Immature natural killer cell (primary cell): ENCODE measurements at regions not wholly inside any gene's neighbourhood (a gene's known extent, or its start where the extent isn't known, plus 50 kb on each side); places are given as distances from the start of the nearest gene placed in this dataset.
"Not testable (repeated sequence)": the region's sequence is repeated elsewhere in the genome, so short reads cannot be mapped to it uniquely, and the experiment has no call there.

ENCODE experiments used
- DNase-seq, 3 donors: peaks; one replicate each; pipeline ENCODE4 v3.0.0; 2022; ENCODE audit warnings: mixed read lengths in 1 of 3
- H3K27ac Mint-ChIP-seq, 6 donors: one replicate each; pipeline ENCODE4 v1.8.0; 2020; ENCODE audit warnings: mixed read lengths in 6 of 6, mild to moderate bottlenecking in 5 of 6, inconsistent platforms in 4 of 6, moderate library complexity in 3 of 6
- H3K27me3 Mint-ChIP-seq, 3 donors: one replicate each; pipeline ENCODE4 v1.8.0; 2020 to 2021; ENCODE audit warnings: low read depth in 3 of 3, mild to moderate bottlenecking in 3 of 3, mixed read lengths in 3 of 3, moderate library complexity in 3 of 3, inconsistent platforms in 1 of 3
- H3K36me3 Mint-ChIP-seq, 3 donors: one replicate each; pipeline ENCODE4 v1.8.0; 2020; ENCODE audit warnings: mixed read lengths in 3 of 3, inconsistent platforms in 2 of 3, mild to moderate bottlenecking in 2 of 3
- H3K4me1 Mint-ChIP-seq, 2 donors: one replicate each; pipeline ENCODE4 v1.8.0; 2020; ENCODE audit warnings: inconsistent platforms in 2 of 2, mild to moderate bottlenecking in 2 of 2, mixed read lengths in 2 of 2, moderate library complexity in 1 of 2
- H3K4me3 Mint-ChIP-seq, 5 donors: one replicate each; pipeline ENCODE4 v1.8.0; 2020; ENCODE audit warnings: mild to moderate bottlenecking in 5 of 5, mixed read lengths in 5 of 5, inconsistent platforms in 3 of 5, moderate library complexity in 3 of 5
- H3K9me3 Mint-ChIP-seq, 6 donors: one replicate each; pipeline ENCODE4 v1.8.0; 2020; ENCODE audit warnings: mild to moderate bottlenecking in 6 of 6, mixed read lengths in 6 of 6, inconsistent platforms in 4 of 6, moderate library complexity in 3 of 6

DNA sequence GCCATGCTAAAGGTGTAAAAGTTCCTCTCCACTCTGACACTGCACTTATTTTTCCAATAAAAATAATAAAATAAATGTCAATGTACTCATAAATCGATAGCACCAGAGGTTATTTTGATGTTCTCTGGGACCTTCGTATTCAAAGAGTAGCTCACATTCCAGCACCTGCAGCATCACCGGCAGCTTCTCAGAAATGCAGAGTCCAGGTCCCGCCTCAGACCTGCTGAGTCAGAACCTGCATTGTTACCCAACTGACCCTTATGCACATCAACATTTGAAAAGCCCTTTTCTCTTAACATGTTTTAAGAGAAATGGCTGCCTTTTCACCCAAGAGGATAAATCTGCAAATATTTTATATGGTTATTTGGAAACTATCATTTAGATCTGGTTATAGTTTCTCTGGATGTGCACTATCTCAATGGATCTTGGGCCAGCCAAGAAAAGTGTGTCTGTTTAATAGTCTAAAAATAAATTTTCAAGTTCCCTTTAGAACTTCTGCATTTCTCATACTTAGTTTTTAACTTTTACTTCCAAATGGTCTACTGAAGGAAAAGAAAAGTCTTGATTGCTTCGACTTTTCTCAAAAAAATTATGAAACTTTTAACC lies 216.2 kb upstream of the PRDM1 start:
- Mint-ChIP-seq H3K27ac (no peak overlapping the region), H3K27me3 (peaks cover 3 to 6% (median 5%) of the 10 kb centered on the region in 3 donors), H3K4me3 (no peak overlapping the region), H3K4me1 (no peaks in the 10 kb centered on the region), H3K36me3 (no peaks in the 10 kb centered on the region), H3K9me3 (no peaks in the 10 kb centered on the region)
- DNase-seq: no peak

- H3K27ac Mint-ChIP-seq: no peak overlapping the region
- no peaks in the 10 kb centered on the region for H3K9me3 Mint-ChIP-seq
- no peaks in the 10 kb centered on the region for H3K4me1 Mint-ChIP-seq
- H3K4me3 Mint-ChIP-seq: no peak overlapping the region
- H3K36me3 Mint-ChIP-seq: no peaks in the 10 kb centered on the region
- no peak for DNase-seq
- peaks cover 3 to 6% (median 5%) of the 10 kb centered on the region in 3 donors for H3K27me3 Mint-ChIP-seq
Observed at GRCh38 chr6:105868823-105869460, 217.2 kb upstream of the PRDM1 start.

DNA sequence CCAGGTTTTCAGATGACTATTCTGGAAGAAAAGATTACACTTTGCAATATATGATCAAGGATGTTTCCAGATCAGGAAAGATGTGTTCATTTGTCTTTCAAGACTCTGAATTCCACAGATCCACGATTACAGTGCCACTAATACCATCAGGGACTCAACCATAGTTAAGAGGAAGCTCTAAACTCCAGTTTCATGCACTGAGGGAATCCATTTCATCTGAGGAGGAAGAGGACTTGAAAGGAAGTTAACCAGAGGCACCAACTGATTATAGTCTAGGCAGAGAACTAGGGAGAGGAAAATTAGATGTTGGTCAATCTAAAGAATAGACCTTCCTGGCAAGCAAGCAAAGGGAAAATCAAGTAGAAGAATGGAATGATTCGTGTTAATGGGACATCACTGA lies 218.3 kb upstream of the PRDM1 start:
- DNase-seq: no peak
- no peak overlapping the region for H3K4me3 Mint-ChIP-seq
- H3K4me1 Mint-ChIP-seq: no peaks in the 10 kb centered on the region
- H3K27me3 Mint-ChIP-seq: peaks cover 3 to 6% (median 5%) of the 10 kb centered on the region in 3 donors
- no peak overlapping the region for H3K27ac Mint-ChIP-seq
- H3K36me3 Mint-ChIP-seq: no peaks in the 10 kb centered on the region
- H3K9me3 Mint-ChIP-seq: peaks cover 0 to 2% (median 0%) of the 10 kb centered on the region in 6 donors

DNA sequence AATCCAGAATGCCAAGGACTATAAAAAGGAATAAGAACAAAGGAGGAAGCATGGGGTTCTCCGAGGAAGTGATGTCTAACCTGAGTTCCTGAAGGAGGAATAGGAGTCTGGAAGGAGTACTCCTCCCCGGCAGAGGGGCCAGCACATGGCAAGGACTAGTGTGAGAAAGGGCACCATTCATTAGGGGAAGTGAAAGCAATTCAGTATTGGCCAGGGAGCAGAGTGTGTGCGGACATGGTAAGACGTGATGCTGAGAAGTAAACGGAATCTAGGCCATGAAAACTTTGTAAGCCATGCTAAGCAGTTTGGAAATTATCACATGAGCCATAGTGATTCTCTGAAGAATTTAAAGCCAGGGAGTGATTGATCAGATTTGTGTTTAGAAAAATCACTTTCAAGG lies 218.9 kb upstream of the PRDM1 start:
- no peaks in the 10 kb centered on the region for H3K36me3 Mint-ChIP-seq
- H3K4me1 Mint-ChIP-seq: no peaks in the 10 kb centered on the region
- peaks cover 0 to 2% (median 0%) of the 10 kb centered on the region in 6 donors for H3K9me3 Mint-ChIP-seq
- DNase-seq: no peak
- no peak overlapping the region for H3K27ac Mint-ChIP-seq
- H3K4me3 Mint-ChIP-seq: no peak overlapping the region
- peaks cover 3 to 7% (median 3%) of the 10 kb centered on the region in 3 donors for H3K27me3 Mint-ChIP-seq

- Mint-ChIP-seq H3K36me3 (no peaks in the 10 kb centered on the region), H3K9me3 (peaks cover 0 to 3% (median 0%) of the 10 kb centered on the region in 6 donors), H3K4me3 (no peak overlapping the region), H3K27ac (no peak overlapping the region), H3K4me1 (no peaks in the 10 kb centered on the region), H3K27me3 (peaks cover 0 to 8% (median 3%) of the 10 kb centered on the region in 3 donors)
- DNase-seq: no peak
Observed at GRCh38 chr6:105862936-105863607, 223.1 kb upstream of the PRDM1 start.

DNA sequence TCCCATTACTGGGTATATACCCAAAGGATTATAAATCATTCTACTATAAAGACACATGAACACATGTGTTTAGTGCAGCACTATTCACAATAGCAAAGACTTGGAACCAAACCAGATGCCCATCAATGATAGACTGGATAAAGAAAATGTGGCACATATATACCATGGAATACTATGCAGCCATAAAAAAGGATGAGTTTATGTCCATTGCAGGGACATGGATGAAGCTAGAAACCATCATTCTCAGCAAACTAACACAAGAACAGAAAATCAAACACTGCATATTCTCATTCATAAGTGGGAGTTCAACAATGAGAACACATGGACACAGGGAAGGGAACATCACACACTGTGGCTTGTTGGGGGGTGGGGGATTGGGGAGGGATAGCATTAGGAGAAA lies 225.2 kb upstream of the PRDM1 start:
- H3K4me3 Mint-ChIP-seq, H3K27me3 Mint-ChIP-seq, H3K27ac Mint-ChIP-seq, DNase-seq, H3K9me3 Mint-ChIP-seq, H3K36me3 Mint-ChIP-seq, H3K4me1 Mint-ChIP-seq: not testable (repeated sequence)

- no peak for DNase-seq
- Mint-ChIP-seq H3K27ac (no peak overlapping the region), H3K27me3 (peaks cover 0 to 6% (median 0%) of the 10 kb centered on the region in 3 donors), H3K9me3 (peaks cover 0 to 3% (median 0%) of the 10 kb centered on the region in 6 donors), H3K4me1 (no peaks in the 10 kb centered on the region), H3K36me3 (no peaks in the 10 kb centered on the region), H3K4me3 (no peak overlapping the region)
Observed at GRCh38 chr6:105859457-105859856, 226.7 kb upstream of the PRDM1 start.

DNA sequence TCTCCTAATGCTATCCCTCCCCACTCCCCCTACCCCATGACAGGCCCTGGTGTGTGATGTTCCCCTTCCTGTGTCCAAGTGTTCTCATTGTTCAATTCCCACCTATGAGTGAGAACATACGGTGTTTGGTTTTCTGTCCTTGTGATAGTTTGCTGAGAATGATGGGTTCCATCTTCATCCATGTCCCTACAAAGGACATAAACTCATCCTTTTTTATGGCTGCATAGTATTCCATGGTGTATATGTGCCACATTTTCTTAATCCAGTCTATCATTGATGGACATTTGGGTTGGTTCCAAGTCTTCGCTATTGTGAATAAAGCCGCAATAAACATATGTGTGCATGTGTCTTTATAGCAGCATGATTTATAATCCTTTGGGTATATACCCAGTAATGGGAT lies 227.5 kb upstream of the PRDM1 start:
- not testable (repeated sequence) for H3K4me3 Mint-ChIP-seq, H3K9me3 Mint-ChIP-seq, H3K36me3 Mint-ChIP-seq, H3K27me3 Mint-ChIP-seq, H3K4me1 Mint-ChIP-seq, DNase-seq, H3K27ac Mint-ChIP-seq

DNA sequence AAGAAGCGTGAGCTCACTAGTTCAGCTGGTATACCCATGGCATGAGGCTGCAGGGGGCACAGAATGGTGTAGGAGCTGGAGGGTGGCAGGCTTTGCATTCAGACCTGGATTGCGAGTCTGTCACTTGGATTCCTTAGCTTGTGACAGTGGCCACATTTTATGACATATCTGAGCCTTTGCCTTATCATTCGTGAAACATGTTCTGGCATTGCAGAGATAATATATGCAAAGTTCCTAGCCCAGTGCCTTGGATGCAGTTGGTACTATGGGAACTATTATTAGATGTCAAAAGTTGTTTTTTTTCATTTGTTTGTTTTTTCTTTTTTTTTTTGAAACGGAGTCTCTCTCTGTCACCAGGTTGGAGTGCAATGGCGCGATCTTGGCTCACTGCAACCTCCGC lies 230.7 kb upstream of the PRDM1 start:
- no peaks in the 10 kb centered on the region for H3K36me3 Mint-ChIP-seq
- no peaks in the 10 kb centered on the region for H3K4me1 Mint-ChIP-seq
- H3K9me3 Mint-ChIP-seq: peaks cover 0 to 2% (median 0%) of the 10 kb centered on the region in 6 donors
- H3K27me3 Mint-ChIP-seq: peaks cover 0 to 4% (median 0%) of the 10 kb centered on the region in 3 donors
- H3K4me3 Mint-ChIP-seq: no peak overlapping the region
- no peak for DNase-seq
- H3K27ac Mint-ChIP-seq: no peak overlapping the region

DNA sequence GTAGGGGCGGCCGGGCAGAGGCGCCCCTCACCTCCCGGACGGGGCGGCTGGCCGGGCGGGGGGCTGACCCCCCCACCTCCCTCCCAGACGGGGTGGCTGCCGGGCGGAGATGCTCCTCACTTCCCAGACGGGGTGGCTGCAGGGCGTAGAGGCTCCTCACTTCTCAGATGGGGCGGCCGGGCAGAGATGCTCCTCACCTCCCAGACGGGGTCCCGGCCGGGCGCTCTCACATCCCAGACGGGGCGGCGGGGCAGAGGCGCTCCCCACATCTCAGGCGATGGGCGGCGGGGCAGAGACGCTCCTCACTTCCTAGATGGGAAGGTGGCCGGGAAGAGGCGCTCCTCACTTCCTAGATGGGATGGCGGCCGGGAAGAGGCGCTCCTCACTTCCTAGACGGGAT lies 232.2 kb upstream of the PRDM1 start:
- H3K4me3 Mint-ChIP-seq, DNase-seq, H3K27me3 Mint-ChIP-seq, H3K4me1 Mint-ChIP-seq, H3K27ac Mint-ChIP-seq, H3K9me3 Mint-ChIP-seq, H3K36me3 Mint-ChIP-seq: not testable (repeated sequence)

- Mint-ChIP-seq H3K4me1 (no peaks in the 10 kb centered on the region), H3K36me3 (no peaks in the 10 kb centered on the region), H3K9me3 (no peaks in the 10 kb centered on the region), H3K4me3 (no peak overlapping the region), H3K27me3 (no peaks in the 10 kb centered on the region), H3K27ac (no peak overlapping the region)
- no peak for DNase-seq
Observed at GRCh38 chr6:105851606-105852005, 234.5 kb upstream of the PRDM1 start.

DNA sequence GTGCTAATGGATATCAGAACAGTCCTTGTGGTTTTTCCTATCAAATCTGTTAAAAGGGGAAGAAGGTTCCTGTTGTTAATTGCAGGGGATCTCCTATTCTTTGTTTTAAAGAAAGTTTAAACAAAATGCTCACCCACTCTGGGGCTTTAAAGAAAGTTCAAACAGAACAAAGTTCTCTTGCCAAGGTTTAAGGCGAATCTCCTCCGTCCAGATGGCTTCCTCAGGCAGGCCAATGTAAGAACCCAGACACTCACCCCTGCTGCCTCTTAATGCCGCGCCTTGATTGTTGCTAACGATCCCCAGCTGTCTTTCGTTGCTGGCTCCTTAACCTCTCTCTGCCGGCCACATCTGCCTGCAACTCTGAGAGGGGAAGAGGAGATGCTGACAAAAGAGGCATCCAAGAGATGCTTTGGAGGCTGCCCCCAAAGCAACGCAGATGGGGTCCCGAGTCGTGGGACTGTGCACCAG lies 235.0 kb upstream of the PRDM1 start:
- H3K4me3 Mint-ChIP-seq: no peak overlapping the region
- H3K36me3 Mint-ChIP-seq: no peaks in the 10 kb centered on the region
- no peaks in the 10 kb centered on the region for H3K27me3 Mint-ChIP-seq
- no peak overlapping the region for H3K27ac Mint-ChIP-seq
- no peak for DNase-seq
- no peaks in the 10 kb centered on the region for H3K9me3 Mint-ChIP-seq
- H3K4me1 Mint-ChIP-seq: no peaks in the 10 kb centered on the region

- DNase-seq: no peak
Observed at GRCh38 chr6:105850261-105851112, 235.6 kb upstream of the PRDM1 start.

GRCh38 chr6:105849746-105850145 lies 236.4 kb upstream of the PRDM1 start:
- no peaks in the 10 kb centered on the region for H3K36me3 Mint-ChIP-seq
- H3K27ac Mint-ChIP-seq: no peak overlapping the region
- no peaks in the 10 kb centered on the region for H3K4me1 Mint-ChIP-seq
- no peak overlapping the region for H3K4me3 Mint-ChIP-seq
- DNase-seq: no peak
- H3K9me3 Mint-ChIP-seq: no peaks in the 10 kb centered on the region
- no peaks in the 10 kb centered on the region for H3K27me3 Mint-ChIP-seq

More at GRCh38 chr6:105850261-105851112, 235.6 kb upstream of the PRDM1 start:
- H3K9me3 Mint-ChIP-seq: no peaks in the 10 kb centered on the region
- H3K4me3 Mint-ChIP-seq: no peak overlapping the region
- no peaks in the 10 kb centered on the region for H3K4me1 Mint-ChIP-seq
- H3K36me3 Mint-ChIP-seq: no peaks in the 10 kb centered on the region
- H3K27ac Mint-ChIP-seq: no peak overlapping the region
- no peaks in the 10 kb centered on the region for H3K27me3 Mint-ChIP-seq
